Stimulated activated CD8-positive, alpha-beta memory T cell treated with anti-CD3 and anti-CD28 coated beads, Interleukin-4, amount 100 ng/mL, for 1 hour (primary cell): ENCODE measurements at regions not wholly inside any gene's neighbourhood (a gene's known extent, or its start where the extent isn't known, plus 50 kb on each side); places are given as distances from the start of the nearest gene placed in this dataset.
"Not testable (repeated sequence)": the region's sequence is repeated elsewhere in the genome, so short reads cannot be mapped to it uniquely, and the experiment has no call there.

Source experiments
- DNase-seq, 2 donors: peaks; one replicate each; pipeline ENCODE4 v3.0.0-alpha.2; 2020; ENCODE audit warnings: low read depth in 2 of 2, low spot score in 1 of 2

GRCh38 chr9:18263377-18263776, 210.6 kb upstream of the ADAMTSL1 start:
- DNase-seq: no peak

GRCh38 chr9:18268381-18268780, 205.6 kb upstream of the ADAMTSL1 start:
- no peak for DNase-seq

- no peak for DNase-seq
These were observed 204.4 kb upstream of the ADAMTSL1 start for GRCh38 chr9:18269561-18269960.

GRCh38 chr9:18274693-18275092, 199.3 kb upstream of the ADAMTSL1 start:
- DNase-seq: no peak

GRCh38 chr9:18275313-18275990, 198.5 kb upstream of the ADAMTSL1 start:
- no peak for DNase-seq

- DNase-seq: no peak
These were observed 192.7 kb upstream of the ADAMTSL1 start for GRCh38 chr9:18281291-18281690.

GRCh38 chr9:18294229-18294628, 179.7 kb upstream of the ADAMTSL1 start:
- no peak for DNase-seq

GRCh38 chr9:18296702-18297055, 177.3 kb upstream of the ADAMTSL1 start:
- DNase-seq: no peak

- DNase-seq: no peak
These were observed 176.7 kb upstream of the ADAMTSL1 start for GRCh38 chr9:18297056-18297841.

- no peak for DNase-seq
These were observed 174.5 kb upstream of the ADAMTSL1 start for GRCh38 chr9:18299449-18299848.

- not testable (repeated sequence) for DNase-seq
These were observed 168.7 kb upstream of the ADAMTSL1 start for GRCh38 chr9:18305167-18305806.

GRCh38 chr9:18314316-18314715, 159.6 kb upstream of the ADAMTSL1 start:
- no peak for DNase-seq

- no peak for DNase-seq
These were observed 156.1 kb upstream of the ADAMTSL1 start for GRCh38 chr9:18317896-18318295.

GRCh38 chr9:18319918-18320445, 154.0 kb upstream of the ADAMTSL1 start:
- DNase-seq: no peak

- DNase-seq: no peak
These were observed 148.8 kb upstream of the ADAMTSL1 start for GRCh38 chr9:18324928-18325745.

GRCh38 chr9:18325746-18326011, 148.3 kb upstream of the ADAMTSL1 start:
- DNase-seq: not testable (repeated sequence)

GRCh38 chr9:18327121-18327520, 146.8 kb upstream of the ADAMTSL1 start:
- DNase-seq: no peak

GRCh38 chr9:18330401-18331309, 143.3 kb upstream of the ADAMTSL1 start:
- no peak for DNase-seq

- no peak for DNase-seq
These were observed 142.7 kb upstream of the ADAMTSL1 start for GRCh38 chr9:18331310-18331684.

- no peak for DNase-seq
These were observed 142.1 kb upstream of the ADAMTSL1 start for GRCh38 chr9:18331808-18332209.
